Type B pancreatic cell (in vitro differentiated cells): ENCODE measurements at regions not wholly inside any gene's neighbourhood (a gene's known extent, or its start where the extent isn't known, plus 50 kb on each side); places are given as distances from the start of the nearest gene placed in this dataset.

Source experiments
- DNase-seq: peaks from one replicate; pipeline ENCODE4 v3.0.0; 2021; ENCODE audit warnings: mixed read lengths; ENCODE audit not compliant: unreplicated experiment; ENCODE audit errors: extremely low spot score
- H3K27ac Mint-ChIP-seq: 2 replicates; pipeline ENCODE4 v1.8.0; 2021; ENCODE audit warnings: mild to moderate bottlenecking, mixed read lengths
- H3K27me3 Mint-ChIP-seq: 2 replicates; pipeline ENCODE4 v1.8.0; 2021; ENCODE audit warnings: mixed read lengths
- H3K36me3 Mint-ChIP-seq: 2 replicates; pipeline ENCODE4 v1.8.0; 2021; ENCODE audit warnings: mixed read lengths
- H3K4me1 Mint-ChIP-seq: one replicate; pipeline ENCODE4 v1.8.0; 2021; ENCODE audit warnings: mixed read lengths; ENCODE audit not compliant: unreplicated experiment
- H3K4me3 Mint-ChIP-seq: 2 replicates; pipeline ENCODE4 v1.8.0; 2021; ENCODE audit warnings: mild to moderate bottlenecking, mixed read lengths
- H3K9me3 Mint-ChIP-seq: 2 replicates; pipeline ENCODE4 v1.8.0; 2021; ENCODE audit warnings: mixed read lengths
- CTCF ChIP-seq: fragments of 200-600 bp; sonication (generic); conservative IDR thresholded peaks from 2 replicates; pipeline ENCODE4 v1.5.0; 2021; ENCODE audit warnings: antibody characterized with exemption, mild to moderate bottlenecking

DNA sequence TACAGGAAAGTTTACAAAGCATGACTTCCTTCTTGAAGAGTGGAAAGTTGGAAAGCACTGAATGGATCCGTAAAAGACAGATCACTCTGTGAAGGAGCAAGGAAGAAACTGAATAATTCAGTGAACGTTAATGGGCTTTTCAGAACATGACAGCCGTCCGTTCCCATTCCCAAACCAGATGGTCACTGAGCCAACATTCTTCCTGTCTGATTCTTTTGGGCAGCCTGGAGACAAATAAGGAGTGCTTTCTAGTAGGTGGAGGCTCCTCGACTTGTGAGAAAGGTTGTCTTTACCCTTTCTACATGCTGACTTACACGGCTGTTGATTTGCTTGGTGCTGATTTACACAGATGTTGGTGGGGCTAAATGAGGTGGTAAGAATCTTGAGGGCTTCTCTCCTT, 51.0 kb upstream of the PAPPA start:
- no peak for TF ChIP-seq CTCF
- Mint-ChIP-seq H3K27ac (no peak overlapping the region), H3K9me3 (no peaks in the 10 kb centered on the region), H3K4me3 (no peak overlapping the region), H3K27me3 (peaks cover 3% of the 10 kb centered on the region), H3K36me3 (no peaks in the 10 kb centered on the region), H3K4me1 (peaks cover 8% of the 10 kb centered on the region)
- no peak for DNase-seq
